ENCODE measurements at regions not wholly inside any gene's neighbourhood (a gene's known extent, or its start where the extent isn't known, plus 50 kb on each side); places are given as distances from the start of the nearest gene placed in this dataset.

DNA sequence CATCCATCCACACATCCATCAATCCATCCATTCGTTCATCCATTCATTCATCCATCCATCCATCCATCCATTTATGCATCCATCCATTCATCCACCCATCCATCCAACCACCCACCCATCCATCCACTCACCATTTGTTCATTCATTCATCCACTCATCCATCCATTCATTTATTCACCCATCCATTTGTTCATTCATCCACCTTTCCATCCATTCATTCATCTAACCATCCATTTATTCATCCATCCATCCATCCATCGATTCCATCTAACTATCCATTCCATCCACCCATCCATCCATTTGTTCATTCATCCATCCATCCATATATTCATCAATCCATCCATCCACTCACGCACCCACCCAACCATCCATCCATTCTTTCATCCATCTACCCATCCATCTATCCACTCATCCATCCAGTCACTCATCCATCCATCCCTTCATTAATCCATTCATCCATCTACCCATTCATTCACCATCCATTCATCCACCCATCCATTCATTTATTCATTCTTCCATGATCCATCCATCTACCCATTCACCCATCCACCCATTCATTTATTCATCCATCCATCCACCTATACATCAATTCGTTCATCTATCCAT, 225.0 kb downstream of the TUBA3C start:
- TF ChIP-seq CTCF (IDR thresholded peaks at IDR 0.05 in 8 of 11, conservative IDR thresholded peaks at IDR 0.05 in 3 of 11) (no peak), POLR2AphosphoS5 (IDR thresholded peaks at IDR 0.05) (no peak)
